Heart left ventricle (tissue), 13 donors: ENCODE measurements at regions not wholly inside any gene's neighbourhood (a gene's known extent, or its start where the extent isn't known, plus 50 kb on each side); places are given as distances from the start of the nearest gene placed in this dataset.

Experiments used
- CTCF ChIP-seq, 12 donors: fragments of 200-600 bp; sonication (generic) in 4 of 12; IDR thresholded peaks; one replicate each; pipeline versions ENCODE4 v1.5.0 to v1.8.0; 2018 to 2022; ENCODE audit warnings: antibody characterized with exemption in 12 of 12, mild to moderate bottlenecking in 5 of 12
- POLR2A ChIP-seq, 2 donors: fragments of 450-650 bp; IDR thresholded peaks; one replicate each; pipeline ENCODE4 v1.6.1; 2017; ENCODE audit warnings: antibody characterized with exemption in 2 of 2, mild to moderate bottlenecking in 2 of 2, moderate library complexity in 2 of 2
- donor health status: ischemic (EF 13 %, LVEDD 7.1; RV severe dilation, severe dysfunction).
- donor health status: DM: no; HTN: yes; CAD: no.
- donor health status: DM: no; HTN: no; CAD: no.
- donor health status: ischemic (EF 25% LVEDD 6.9; RV normal size, moderate dysfunction).
- donor health status: ischemic (EF 25% LVEDD 5.7; RV mildly dilated, moderate dysfunction).
- donor health status: ischemic (EF 35%, LVEDD 5.7; RV mildly dilated, moderate dysfunction).
- donor health status: nonischemic (EF 11% LVEDD 7.7; RV severe dilation, severe dysfunction).
- donor health status: DM: yes; HTN: yes; CAD: no.
- donor health status: PGD.
- donor health status: ischemic (EF 29% LVEDD 5.4; RV normal size, mild dysfunction).
- donor health status: nonischemic (EF 23%, LVEDD 6.1; RV moderate dilation, normal function).

GRCh38 chr2:146826388-146826787 lies 1018.4 kb upstream of the ACVR2A start:
- TF ChIP-seq POLR2A (IDR thresholded peaks at IDR 0.05) = no peak
- no peak for TF ChIP-seq CTCF (IDR thresholded peaks at IDR 0.05)
